ENCODE measurements at regions not wholly inside any gene's neighbourhood (a gene's known extent, or its start where the extent isn't known, plus 50 kb on each side); places are given as distances from the start of the nearest gene placed in this dataset.

DNA sequence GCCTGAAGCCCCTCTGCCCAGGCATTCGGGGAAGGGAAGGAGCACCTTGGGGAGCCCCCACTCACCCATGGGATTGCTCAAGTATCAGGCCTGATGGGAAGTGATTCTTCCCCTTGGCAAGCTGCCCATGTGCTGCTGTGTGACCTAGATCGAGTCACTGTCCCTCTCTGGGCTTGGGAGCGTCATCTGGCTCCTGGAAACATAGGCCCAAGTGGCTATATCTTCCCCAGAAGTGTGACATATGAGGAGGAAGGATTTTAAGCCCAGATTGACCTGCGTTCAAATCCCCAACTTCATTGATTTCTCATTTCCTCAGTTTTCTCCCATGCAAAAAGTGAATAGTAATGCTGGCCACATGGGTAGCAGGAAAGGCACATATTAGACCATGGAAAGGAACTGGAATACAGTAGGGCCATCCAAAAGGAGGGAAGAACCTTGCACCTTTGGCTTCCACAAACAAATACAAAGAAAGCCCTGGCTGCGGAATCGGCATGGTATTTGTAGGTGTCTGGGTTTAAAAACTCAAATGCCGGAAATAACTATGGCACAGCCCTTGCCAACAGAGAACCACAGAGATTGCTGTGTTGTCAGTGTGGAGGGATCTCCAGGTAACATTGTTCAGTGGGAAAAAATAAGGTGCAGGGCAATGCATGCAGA is 169.5 kb upstream of the ZMIZ1 start:
- no peak for DNase-seq

DNA sequence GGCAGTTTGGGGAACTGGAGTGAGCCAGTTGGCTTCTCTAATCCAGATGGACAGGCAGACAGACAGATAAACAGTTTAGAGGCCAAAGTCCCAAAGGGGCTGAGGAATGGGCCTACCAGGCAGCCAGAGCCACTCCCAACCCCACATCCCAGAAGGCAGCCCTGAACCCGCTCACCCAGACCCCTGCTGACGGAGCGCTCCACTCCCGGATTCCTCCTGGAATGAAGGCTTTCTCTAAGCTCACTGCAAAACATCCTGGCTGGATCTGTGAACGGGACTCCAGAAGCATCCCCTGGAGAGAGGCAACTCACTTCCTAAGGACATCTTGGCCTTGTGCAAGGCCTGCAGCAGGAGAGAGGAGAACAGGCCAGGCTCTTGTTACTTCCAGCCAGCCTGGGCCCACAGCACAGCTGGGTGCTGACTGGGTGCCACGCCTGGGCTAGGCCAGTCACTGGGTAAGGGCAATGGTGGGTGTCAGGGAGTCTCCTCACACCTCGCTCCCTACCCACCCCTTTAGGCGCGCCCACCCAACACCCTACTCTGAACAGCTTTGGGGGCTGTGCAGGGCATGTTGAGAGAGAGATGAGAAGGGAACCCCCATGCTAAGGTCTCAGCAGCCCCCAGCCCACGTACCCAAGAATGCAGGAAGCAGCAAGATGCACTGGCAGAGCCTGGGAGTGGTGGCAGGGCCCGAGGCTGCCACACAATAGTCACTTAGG is 168.6 kb upstream of the ZMIZ1 start:
- DNase-seq = no peak

DNA sequence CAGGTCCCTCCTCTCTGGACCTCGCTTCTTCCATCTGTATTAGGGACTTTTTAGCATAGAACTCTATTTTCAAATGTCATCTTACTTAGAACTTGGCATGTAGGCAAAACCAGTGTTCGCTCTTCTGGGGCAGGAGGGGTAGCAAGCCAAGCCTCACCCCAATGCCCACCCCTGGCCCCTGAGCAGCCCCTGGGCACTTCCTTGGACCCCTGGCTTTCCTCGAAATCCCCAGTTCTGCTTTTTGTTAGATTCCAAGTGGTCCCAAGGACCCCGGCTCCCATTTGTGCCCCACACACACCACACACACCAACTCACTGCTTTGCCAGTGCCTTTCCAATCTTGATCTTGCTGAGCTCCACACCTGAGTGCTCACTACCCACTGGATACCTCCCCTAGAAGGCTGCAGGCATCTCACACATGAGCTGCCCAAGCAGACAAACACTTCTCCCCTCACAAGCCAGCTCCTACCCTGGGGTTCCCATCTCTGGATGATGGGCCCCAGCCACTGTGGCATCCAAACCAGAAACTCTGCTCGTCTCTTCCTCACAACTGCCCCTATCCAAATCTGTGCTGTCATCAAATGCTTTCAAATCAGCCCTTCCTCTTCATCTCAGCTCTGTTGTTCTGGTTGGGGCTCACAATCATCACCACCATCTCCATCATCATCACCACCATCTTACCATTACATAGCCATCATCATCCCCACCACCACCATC is 167.9 kb upstream of the ZMIZ1 start:
- no peak for DNase-seq

DNA sequence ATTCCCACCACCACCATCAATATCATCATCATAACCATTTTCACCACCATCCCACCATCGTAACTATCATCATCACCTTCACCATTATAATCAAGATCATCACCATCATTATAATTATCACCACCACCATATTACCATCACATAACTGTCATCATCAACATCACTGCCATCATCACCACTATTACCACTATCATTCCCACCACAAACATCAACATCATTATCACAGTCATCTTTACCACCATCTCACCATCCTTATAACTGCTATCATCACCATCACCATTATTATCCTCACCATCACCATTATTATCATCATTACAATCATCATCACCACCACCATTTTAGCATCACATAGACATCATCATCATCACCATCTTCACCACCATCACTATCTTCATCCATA is 167.1 kb upstream of the ZMIZ1 start:
- DNase-seq = no peak

DNA sequence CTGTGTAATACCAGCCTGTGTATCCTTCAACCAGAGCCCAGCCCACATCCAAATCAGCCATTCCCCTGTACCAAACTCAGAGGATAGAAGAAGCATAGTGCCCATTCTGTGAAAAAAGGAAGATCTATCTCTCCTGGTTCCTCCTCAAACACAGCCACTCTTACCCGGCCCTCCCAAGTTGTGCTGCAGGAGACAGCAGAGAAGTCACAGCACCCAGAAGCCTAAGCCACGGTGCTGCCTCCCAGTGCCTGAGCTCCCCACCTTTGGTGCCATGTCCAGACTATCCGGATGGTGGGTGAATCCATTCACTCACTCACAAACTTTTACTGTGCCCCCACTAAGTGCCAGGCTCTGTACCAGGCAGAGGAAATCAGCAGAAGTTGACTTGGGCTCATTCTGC is 166.0 kb upstream of the ZMIZ1 start:
- no peak for DNase-seq

DNA sequence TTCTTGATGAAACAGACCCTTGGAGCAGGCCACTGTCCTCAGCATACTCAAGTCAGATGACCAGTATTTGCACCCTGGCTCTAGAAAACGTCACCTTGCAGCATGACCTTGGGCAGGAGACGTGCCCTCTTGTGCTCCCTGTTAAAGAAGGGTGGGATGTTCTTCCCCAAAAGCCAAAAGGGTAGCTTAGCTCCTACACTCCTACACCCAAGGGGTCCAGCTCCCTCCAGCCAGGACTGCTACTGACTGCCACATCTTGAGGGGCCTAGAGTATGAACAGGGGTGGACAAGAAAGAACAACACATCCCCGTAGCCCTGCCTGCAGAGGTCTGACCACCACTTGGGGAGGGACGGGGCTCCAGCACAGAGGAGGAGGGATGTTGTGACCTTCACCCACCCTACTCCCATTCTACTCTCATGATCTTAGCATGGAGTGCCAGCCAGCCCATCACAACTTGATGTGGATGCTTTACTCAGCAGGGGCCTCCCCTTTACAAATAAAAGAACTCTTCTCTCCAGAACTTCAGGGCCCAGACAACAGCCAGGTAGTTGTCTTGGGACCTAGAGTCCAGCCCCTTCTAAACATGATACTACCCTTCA is 165.3 kb upstream of the ZMIZ1 start:
- DNase-seq = no peak

DNA sequence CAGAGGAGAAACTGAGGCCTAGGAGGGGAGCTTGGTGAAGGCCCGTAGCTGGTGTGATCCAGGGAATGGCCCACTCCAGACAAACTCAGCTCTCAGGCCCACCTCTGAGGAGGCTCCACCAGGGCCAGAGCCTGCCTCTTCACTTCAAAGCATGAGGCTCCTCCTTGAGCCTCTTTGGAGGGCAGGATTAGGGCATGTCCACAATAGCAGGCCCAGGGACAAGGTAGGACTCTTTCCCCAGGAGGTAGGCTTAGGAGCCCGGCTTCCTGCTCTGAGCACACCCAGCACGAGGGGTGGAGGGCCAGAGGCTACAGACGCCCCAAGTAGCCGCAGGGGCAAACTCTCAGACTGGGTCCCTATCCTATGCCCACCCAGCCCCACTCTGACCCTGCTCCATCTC is 164.6 kb upstream of the ZMIZ1 start:
- DNase-seq = no peak

DNA sequence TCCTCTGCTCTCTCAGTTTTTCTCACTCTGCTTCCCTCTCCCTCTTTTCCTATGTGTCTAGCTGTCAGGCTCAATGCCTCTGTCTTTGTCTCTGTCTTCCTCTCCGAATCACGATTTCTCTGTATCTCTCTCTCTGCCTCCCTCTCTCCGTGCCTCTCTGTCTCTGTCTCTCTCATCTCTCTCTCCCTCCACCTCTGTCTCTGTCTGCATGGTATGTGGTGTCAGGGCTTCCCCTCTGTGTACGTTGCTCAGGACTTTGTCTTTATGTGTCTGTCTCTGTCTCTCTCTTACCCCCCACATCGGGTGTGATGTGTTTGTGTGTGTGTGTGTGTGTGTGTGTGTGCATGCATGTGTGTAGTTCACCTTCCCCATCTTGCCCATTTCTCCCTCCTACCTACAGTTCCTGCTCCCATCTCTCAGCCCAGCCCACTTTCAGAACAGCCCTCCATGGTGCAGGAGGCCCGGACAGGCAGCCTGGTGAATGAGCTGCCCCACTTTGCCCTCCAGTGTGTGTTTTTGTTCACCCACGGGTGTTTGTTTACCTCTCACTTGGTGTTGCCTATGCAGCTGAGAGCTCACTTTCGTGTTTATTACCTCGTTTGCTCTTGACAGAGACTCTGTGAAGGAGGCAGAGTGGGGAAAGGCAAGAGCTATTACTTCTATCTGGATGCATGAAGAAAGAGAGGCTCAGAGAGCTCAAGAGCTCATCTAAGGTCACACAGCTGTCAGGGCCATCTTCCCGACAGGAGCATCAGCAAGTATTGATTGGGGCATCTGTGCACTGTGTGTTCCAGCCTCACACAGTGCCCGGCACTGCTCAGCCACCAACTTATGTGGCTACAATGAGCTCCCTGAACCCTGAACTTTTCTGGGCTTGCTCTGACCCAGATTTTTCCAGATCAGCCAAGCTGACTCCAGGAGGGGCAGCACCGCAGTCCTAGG is 163.5 kb upstream of the ZMIZ1 start:
- no peak for DNase-seq

DNA sequence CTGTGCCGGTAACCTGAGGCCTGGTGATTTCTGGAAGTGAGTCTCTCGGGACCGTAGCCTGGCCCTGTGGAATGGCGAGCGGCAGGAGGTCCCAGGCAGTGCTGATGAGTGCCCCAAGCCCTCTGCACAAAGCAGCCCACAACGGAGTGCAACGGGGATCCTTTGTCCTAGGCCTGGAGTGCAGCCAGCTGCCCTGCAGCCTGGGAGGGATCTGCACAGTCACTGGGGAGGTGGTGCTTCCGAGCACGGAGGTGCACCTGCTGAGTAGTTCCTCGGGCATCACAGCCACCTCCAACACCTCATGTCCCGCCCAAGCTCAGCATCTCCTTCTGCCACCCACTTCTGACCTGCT is 162.8 kb upstream of the ZMIZ1 start:
- no peak for DNase-seq

DNA sequence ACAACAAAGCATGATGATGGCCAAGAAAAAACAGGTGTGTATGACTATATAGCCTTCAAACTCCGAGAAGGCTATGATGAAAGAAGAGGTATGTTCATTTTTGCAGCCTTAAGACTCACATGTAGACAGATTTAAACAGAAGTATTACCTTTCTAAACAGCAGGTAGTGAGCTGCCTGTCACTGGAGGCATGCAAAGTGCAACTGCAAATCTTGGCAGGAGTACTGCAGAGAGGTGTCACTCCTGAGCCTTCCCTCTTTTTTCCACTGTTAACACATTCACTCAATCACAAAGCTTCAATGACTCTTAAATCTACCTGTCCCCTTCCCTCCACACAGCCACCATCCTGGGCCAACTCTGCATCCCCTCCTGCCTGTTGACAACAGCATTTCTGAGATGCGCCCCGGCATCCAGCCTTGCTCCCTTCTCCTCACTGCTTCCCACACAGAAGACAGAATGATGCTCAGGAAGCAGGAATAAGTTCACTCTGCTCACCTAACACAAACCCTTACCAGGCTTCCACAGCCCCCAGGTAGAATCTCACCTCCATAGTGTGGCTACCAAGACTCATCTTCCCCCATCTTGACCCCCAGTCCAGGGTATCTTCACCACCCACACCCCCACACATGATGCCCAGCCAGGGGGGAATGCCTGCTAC is 161.9 kb upstream of the ZMIZ1 start:
- DNase-seq = no peak

DNA sequence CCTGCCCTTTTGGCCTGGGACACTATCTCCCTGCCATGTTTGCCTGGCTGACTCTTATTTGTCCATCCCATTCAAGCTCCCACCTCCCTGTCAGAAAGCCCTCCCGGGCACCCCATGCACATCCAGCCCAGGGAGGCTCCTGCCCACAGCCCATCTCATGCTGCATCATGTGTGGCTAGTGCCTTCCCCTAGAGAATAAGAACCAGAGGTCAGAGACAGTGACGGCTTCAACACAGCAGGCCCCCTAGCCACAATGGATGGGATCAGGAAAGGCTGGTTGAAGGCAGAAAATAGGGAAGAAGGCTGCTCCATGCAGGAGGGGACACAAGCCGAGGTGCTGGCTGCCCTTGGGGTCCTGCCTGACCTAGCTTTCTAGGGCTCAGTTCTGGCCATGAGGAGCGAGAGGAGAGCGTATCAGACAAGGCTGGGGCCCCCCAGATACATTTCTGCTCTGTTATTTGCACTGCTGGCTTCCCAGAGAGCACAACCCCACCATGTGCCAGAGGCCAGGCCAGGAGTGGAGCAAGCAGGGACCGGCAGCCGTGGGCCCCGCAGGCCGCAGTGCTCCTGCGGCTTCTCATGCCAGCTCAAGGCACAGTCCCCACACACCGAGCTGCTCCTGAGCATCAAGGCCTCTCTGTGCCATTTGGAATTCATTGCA is 161.1 kb upstream of the ZMIZ1 start:
- no peak for DNase-seq

DNA sequence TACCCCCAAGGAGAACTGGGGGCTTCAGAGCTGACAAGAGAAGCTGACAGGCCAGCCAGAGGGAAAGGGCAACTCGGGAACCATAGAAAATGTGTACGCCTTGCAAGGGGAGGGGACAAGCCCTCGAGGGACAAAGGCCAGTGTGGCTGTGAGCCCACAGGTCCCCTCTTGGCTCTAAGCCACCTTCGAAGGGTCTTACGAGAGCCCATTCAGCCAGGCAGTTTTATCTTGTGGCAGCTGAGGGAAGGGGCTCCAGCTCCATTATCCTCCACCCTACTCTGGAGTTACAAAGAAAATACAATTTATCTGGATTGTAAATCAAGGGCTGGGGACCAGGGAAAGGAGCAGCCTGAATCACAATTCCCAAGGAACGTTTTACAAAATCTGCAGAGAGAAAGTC is 159.5 kb upstream of the ZMIZ1 start:
- DNase-seq = no peak

DNA sequence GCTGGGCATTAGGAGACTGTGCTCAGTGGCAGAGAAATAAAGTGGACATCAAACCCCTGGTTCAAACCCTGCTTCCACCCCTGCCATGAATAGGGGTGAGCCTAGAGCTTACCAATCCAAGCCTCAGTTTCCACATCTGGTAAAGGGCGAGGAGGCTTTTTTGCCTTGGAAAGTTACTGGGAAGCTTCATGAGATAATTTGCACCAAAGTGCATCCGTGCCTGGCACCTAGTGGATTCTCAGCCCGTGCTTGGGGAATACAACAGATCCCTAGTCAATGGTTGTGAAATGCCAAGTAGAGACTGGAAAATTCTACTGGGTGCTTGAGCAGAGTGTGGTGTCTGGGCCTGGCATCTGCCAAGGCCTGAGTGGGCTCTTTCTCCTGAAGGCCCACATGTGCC is 158.7 kb upstream of the ZMIZ1 start:
- no peak for DNase-seq

DNA sequence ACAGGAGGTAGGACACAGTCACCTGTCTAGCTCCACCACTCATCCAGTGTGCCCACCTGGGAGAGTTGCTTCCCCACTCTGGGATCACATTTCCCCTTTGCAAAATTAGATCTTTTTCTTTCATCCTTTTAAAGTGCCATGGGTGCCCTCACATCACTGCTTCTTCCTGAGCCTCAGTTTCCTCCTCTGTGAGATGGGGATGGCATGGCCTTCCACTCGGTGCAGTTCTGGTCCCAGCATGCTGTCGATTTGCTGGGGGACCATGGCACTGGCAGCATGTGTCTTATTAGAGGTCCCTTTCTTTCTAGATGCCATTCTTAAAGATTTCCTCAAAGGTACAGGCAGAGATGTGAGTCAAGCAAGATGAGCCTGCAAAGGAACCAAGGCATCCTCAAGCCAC is 158.3 kb upstream of the ZMIZ1 start:
- DNase-seq = no peak

DNA sequence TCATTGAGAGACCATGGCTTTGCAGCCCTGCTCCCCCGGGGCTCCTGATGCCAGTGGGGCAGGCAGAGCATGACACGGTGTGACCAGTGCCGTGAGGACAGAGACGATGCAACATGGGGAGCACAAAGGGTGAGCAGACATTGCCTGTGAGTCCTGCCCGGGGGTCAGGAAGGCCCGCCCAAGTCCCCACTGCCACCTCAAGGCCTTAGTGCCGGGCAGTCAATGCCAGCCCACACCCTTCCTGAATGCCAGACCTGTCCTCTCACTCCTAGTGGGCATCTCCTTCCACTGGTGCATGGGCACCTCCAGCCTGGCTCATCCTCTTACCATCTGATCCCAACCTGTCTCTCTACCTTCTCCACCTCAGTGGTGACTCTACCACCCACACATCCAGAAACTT is 157.9 kb upstream of the ZMIZ1 start:
- DNase-seq = no peak

DNA sequence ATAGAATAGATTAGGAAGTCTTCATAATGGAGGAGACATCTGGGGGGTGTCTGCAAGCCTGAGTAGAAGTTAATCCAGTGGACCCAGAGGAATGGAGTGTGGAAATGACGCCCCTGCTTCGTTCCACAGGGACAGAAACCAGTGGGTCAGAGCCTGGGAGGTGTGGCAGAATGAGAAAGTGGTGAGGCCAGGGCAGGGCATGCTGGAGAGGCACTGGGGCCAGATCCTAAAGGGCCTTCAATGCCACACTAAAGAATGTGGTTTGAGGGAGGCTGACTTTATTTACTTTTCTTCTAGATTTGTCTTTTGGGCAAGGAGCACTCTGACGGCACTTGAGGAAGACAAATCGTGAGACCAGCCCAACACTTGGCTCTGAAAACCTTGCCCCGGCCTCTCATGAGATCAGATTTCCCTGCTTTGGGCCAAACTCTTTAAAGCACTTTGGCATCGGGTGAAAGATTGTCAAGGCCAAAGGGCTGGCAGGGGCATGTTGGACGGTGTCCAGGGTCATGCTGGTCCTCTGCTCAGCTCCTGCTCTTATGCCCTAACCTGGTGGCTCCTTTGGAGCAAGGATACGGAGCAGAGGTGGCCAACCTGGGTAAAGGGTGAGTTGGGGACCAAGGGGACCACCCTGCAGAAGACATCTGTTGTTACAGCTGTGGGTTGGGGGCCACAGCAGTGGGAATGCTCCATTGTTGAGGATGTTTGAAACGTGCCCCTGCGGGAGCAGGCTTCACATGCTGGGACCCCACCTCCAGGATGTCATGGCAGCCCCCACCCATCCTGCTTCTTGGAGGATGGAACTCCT is 157.0 kb upstream of the ZMIZ1 start:
- no peak for DNase-seq

DNA sequence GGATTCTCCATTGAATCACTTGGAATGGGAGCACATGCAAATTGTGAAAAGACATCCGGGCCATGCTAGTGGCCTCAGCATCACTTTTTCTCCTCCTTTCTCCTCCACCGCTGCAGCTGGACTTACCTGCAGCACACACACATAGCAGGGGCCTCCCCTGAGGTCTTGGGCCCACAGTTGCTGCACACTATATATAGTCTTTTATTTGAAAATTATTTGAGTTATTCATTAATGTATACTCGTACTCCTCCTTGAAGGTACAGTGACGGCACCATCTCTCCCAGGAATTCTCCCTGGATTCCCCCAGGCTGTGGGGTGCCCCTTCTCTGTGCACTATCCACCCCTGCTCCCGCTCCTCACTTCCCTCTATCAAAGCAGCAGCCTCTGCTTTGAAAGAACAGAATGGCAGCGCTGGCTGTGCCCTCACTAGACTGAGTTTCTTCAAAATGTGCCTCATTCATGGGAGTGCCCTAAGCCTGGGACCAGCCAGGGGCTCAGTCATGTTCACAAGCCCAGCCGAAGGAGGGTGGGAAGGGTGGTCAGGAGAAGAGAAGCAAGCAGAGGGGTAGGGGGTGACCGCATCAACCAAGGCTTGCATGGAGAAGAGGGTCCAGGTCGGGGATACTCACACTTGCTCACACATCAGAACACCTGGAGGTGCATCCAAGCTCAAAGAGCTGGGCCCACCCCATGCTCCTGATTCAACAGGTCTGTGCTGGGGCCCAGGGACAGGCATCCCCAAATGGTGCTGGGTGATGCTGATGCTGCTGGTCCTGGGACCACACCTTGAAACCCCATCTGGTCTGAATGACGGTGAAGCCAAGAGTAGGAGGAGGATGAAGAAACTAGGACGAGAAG is 156.2 kb upstream of the ZMIZ1 start:
- DNase-seq = no peak

DNA sequence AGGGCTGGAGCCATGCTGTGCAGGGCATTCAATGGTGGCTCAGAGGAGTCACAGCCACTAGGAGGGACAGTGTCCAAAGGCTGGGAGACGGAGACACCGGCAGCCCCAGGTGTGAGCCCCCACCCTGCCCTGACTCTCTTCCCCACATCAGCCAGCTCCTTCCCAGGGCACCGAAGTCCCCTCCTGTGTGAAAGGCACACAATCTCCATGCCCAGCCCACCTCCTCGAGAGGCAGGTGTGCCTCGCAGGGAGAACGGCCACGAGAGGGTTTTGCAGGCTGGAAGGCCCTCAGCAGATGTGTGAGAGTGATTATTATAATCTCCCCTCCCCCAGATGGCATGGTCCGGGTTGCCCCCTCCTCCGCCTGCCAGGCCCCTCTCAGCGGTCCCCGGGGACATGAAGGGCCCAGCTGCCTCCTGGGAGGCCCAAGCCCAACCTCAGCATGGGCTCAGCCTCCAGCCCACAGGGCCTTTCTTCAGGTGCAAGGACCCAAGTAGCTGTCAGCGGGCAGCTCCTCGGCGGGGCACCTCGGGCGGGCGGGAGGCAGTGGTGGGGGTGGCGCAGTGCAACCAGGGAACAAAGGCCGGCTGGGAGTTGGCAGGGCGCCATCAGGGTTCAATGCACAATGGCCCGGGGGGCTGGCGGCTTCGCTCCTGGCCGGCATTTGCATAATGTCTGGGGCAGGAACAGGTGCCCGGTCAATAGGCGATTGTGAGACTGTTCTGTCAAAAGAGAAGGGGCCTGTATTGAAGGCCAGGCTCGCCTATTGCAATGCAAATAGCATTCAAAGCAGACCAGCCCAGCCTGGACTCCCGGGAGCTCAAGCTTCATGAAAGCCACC is 155.3 kb upstream of the ZMIZ1 start:
- DNase-seq = no peak

DNA sequence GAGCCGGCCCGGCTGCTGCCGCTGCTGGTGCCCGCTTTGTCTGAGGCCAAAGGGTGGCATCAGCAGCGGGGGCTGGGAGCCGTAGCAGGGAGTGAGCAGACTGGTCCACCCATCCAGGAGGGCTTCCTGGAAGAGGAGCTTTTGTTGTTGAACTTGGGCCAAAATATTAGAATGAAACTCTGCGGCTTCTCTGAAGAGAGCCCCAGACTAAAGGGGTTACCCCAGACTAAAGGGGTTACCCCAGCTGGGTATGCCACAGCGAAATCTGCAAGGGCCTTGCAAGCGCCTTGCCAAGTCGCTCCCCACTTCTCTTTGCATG is 154.7 kb upstream of the ZMIZ1 start:
- no peak for DNase-seq

Data from AML-193 (cell line).